ENCODE measurements at regions not wholly inside any gene's neighbourhood (a gene's known extent, or its start where the extent isn't known, plus 50 kb on each side); places are given as distances from the start of the nearest gene placed in this dataset.
"Not testable (repeated sequence)": the region's sequence is repeated elsewhere in the genome, so short reads cannot be mapped to it uniquely, and the experiment has no call there.

- in situ Hi-C loops (cut with HindIII; ENCODE audit: low pct_ligation_motif_present, low pct_unique_long_range_greater_than_20kb, low sequenced_read_pairs): no loop called here
- no peak for DNase-seq
Measured at GRCh38 chr6:76892542-76892941, 570.7 kb downstream of the HTR1B start.

DNA sequence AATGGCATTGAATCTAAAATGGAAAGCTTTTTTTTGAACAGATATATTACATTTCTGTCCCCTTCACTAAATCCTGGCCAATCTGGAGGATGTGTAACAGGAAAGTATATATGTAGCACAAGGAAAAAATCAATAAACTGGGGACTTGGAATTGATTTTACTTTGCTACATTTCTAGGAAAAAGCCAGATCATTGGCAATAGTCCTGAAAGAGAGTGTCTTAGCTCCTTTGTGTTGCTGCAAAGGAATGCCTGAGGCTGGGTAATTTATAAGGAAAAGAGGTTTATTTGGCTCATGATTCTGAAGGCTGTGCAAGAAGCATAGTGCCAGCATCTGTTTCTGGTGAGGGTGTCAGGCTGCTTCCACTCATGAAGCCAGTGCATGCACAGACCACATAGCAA, 574.9 kb downstream of the HTR1B start:
- DNase-seq: no peak
- in situ Hi-C loops (cut with HindIII; ENCODE audit: low pct_ligation_motif_present, low pct_unique_long_range_greater_than_20kb, low sequenced_read_pairs): no loop called here

DNA sequence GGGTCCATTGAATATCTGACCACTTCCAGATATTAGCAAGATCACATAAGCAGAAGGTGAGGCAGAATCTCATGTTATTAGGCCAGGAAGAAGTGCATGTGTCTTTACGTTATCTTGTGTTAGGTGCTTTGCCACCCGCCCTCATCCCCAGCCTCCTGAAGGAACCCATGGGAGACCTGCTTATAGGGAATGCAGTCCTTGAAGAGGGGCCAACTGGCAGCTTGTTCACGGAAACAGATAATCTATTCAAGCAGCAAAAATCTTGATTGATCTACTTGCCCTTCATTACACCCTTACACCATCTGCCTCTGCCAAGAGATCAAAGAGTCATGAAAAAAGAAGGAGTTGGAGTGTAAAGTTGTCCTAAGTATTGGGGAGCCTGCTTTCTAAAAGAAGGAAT, 576.4 kb downstream of the HTR1B start:
- DNase-seq: no peak
- in situ Hi-C loops (cut with HindIII; ENCODE audit: low pct_ligation_motif_present, low pct_unique_long_range_greater_than_20kb, low sequenced_read_pairs): no loop called here

DNA sequence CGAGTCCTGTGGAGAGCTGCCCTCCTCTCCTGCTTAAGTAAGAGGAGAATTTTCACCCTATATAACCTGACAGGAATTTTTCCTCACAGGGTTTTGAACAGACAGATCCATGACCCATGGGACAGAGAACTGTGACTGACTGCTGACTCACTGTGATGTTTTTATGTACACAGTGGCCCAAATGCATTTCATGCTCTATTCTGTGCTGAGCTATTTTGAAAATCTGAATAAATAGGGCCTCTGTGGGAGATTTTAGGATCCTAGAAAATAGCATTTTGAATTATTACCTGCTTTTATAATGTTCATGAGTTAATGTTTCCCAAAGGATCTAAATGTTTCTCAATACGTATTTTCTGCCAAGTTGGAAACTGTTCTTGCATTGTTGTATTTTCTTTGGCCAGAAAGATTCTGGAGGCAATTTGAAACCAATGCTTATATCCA, 577.4 kb downstream of the HTR1B start:
- in situ Hi-C loops (cut with HindIII; ENCODE audit: low pct_ligation_motif_present, low pct_unique_long_range_greater_than_20kb, low sequenced_read_pairs): no loop called here
- DNase-seq: no peak

- no peak for DNase-seq
- in situ Hi-C loops (cut with HindIII; ENCODE audit: low pct_ligation_motif_present, low pct_unique_long_range_greater_than_20kb, low sequenced_read_pairs): no loop called here
Measured at GRCh38 chr6:76881414-76881813, 581.9 kb downstream of the HTR1B start.

GRCh38 chr6:76876922-76877553, 586.3 kb downstream of the HTR1B start:
- in situ Hi-C loops (cut with HindIII; ENCODE audit: low pct_ligation_motif_present, low pct_unique_long_range_greater_than_20kb, low sequenced_read_pairs): no loop called here
- peak; percentile 80 for DNase-seq

GRCh38 chr6:76876430-76876829, 586.9 kb downstream of the HTR1B start:
- in situ Hi-C loops (cut with HindIII; ENCODE audit: low pct_ligation_motif_present, low pct_unique_long_range_greater_than_20kb, low sequenced_read_pairs): not testable (repeated sequence)

GRCh38 chr6:76867182-76867581, 596.1 kb downstream of the HTR1B start:
- in situ Hi-C loops (cut with HindIII; ENCODE audit: low pct_ligation_motif_present, low pct_unique_long_range_greater_than_20kb, low sequenced_read_pairs): no loop called here
- no peak for DNase-seq

More at GRCh38 chr6:76876430-76876829, 586.9 kb downstream of the HTR1B start:
- DNase-seq: not testable (repeated sequence)

DNA sequence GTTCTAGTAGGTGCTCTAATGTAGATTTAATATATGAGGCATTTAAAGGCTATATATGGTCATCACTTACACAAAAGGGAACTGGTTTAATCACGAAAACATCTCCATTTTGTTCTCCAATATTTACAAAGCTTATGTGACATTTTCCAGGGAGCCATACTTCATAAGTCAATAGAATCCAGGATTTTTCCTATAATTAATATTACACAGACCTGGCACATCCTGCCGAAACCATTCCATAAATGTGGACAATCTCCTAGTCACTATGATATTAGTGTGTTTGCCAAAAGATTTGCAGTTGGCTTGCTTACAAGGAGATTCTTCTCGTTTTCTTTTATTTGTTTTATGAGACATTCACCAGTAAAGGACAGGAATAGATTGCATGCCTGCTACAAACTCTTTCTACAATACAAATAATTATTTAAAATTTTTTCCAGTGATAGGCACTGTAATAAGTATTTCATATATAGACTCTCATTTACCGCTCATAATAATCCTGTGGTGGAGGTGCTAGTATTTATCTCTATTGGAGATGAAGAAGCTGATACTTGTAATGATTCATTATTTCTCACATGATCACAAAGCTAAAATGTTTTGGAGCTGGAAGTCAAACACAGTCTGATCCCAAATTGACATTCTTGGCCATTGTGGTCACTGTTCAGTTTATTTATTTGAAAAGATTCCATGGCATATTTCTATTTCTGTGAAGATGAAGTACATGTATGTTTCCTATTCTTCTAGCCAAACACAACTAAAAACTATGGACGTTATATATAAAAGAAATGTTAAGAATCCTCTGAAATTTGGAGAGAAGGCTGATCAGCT, 597.0 kb downstream of the HTR1B start:
- in situ Hi-C loops (cut with HindIII; ENCODE audit: low pct_ligation_motif_present, low pct_unique_long_range_greater_than_20kb, low sequenced_read_pairs): no loop called here
- no peak for DNase-seq

DNA sequence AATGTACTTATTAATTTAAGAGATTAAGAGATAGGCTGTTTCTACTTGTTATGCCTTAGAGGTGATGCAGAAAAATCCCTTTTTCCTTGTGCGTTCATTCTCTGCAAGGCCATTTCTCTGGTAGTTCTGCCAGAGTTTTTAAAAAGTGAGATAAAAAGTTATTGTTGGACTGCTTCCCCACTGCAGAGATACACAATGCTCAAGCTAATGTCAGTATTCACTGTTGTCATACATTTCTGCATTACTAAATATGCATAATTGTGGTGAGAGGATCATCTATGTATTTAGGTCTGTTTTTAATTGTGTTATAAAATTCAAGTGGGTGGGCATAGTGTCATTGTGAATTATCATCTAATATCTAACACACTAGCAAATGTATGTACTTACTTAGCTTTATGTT, 600.4 kb downstream of the HTR1B start:
- in situ Hi-C loops (cut with HindIII; ENCODE audit: low pct_ligation_motif_present, low pct_unique_long_range_greater_than_20kb, low sequenced_read_pairs): no loop called here
- DNase-seq: no peak

- peak; percentile 16 for DNase-seq
- in situ Hi-C loops (cut with HindIII; ENCODE audit: low pct_ligation_motif_present, low pct_unique_long_range_greater_than_20kb, low sequenced_read_pairs): no loop called here
Measured at GRCh38 chr6:76861403-76861802, 601.9 kb downstream of the HTR1B start.

DNA sequence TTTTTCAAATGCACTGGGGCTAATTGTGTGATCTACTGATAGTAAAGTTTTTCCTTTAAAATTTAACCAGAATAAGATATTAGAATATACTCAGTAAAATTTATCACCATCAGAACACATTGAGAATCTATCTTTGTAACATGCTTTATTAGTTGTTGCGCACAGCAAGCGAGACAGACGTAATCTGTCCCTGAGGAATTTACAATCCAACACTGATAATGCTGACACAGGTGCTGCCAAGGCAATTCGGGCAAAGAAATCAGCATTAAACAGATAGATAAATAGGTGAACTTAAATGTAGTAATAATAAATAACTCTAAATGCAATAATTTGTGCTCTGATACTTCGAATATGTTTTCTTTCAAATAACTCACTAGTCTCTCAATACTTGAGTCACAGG, 607.2 kb downstream of the HTR1B start:
- in situ Hi-C loops (cut with HindIII; ENCODE audit: low pct_ligation_motif_present, low pct_unique_long_range_greater_than_20kb, low sequenced_read_pairs): no loop called here

GRCh38 chr6:76852776-76853175, 610.5 kb downstream of the HTR1B start:
- in situ Hi-C loops (cut with HindIII; ENCODE audit: low pct_ligation_motif_present, low pct_unique_long_range_greater_than_20kb, low sequenced_read_pairs): no loop called here
- DNase-seq: no peak

More for the DNA sequence above, 607.2 kb downstream of the HTR1B start:
- no peak for DNase-seq

DNA sequence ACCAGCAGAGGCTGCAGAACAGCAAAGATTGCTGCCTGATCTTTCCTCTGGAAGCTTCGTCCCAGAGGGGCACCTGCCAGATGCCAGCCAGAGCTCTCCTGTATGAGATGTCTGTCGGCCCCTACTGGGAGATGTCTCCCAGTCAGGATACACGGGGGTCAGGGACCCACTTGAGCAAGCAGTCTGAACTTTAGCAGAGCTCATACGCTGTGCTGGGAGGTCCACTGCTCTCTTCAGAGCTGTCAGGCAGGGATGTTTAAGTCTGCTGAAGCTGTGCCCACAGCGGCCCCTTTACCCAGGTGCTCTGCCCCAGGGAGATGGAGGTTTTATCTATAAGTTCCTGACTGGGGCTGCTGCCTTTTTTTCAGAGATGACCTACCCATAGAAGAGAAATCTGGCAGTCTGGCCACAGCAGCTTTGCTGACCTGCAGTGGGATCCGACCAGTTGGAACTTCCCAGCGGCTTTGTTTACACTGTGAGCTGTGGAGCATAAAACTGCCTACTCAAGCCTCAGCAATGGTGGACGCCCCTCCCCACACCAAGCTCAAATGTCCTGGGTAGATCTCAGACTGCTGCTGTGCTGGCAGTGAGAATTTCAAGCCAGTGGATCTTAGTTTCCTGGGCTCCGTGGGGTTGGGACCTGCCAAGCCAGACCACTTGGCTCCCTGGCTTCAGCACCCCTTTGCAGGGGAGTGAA, 613.9 kb downstream of the HTR1B start:
- in situ Hi-C loops (cut with HindIII; ENCODE audit: low pct_ligation_motif_present, low pct_unique_long_range_greater_than_20kb, low sequenced_read_pairs); DNase-seq: not testable (repeated sequence)

- in situ Hi-C loops (cut with HindIII; ENCODE audit: low pct_ligation_motif_present, low pct_unique_long_range_greater_than_20kb, low sequenced_read_pairs): no loop called here
- DNase-seq: no peak
Measured at GRCh38 chr6:76843054-76843822, 620.1 kb downstream of the HTR1B start.

GRCh38 chr6:76840865-76841264, 622.4 kb downstream of the HTR1B start:
- no peak for DNase-seq
- in situ Hi-C loops (cut with HindIII; ENCODE audit: low pct_ligation_motif_present, low pct_unique_long_range_greater_than_20kb, low sequenced_read_pairs): no loop called here

DNA sequence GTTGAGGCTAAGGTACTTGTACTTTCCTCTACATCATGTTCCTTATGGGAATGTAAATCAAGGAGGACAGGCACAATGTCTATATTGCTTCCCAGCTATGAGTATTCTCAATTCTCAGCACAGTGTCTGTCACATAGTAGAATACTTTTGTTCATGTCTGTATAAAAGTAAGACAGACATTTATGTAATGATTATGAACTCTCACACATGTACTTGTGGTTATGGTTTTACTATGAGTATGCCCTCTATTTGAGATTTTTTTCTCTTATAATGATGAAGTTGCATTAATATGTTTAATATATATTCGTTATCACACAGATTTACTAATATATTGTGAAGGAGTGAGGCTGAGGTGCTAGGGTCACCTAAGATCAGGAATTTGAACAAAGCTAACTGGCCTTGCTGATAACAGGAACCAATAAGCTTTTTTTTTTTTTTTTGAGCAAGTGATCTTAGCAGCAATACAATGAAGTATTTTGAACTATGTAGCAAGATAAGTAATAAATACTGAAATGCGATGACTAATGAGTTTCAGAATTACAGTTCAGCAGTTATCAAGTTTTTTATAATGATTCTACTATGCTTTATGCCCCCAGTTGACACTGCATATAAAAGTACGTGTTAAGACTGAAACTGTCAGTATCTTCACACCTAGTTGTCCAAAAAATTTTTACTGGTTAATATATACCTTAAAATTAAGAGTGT, 623.1 kb downstream of the HTR1B start:
- in situ Hi-C loops (cut with HindIII; ENCODE audit: low pct_ligation_motif_present, low pct_unique_long_range_greater_than_20kb, low sequenced_read_pairs): no loop called here

GRCh38 chr6:76839505-76839904, 623.8 kb downstream of the HTR1B start:
- DNase-seq: no peak
- in situ Hi-C loops (cut with HindIII; ENCODE audit: low pct_ligation_motif_present, low pct_unique_long_range_greater_than_20kb, low sequenced_read_pairs): no loop called here

More for the DNA sequence above, 623.1 kb downstream of the HTR1B start:
- no peak for DNase-seq
